ENCODE measurements at regions not wholly inside any gene's neighbourhood (a gene's known extent, or its start where the extent isn't known, plus 50 kb on each side); places are given as distances from the start of the nearest gene placed in this dataset.

GRCh38 chr6:168895102-168895812, 358.4 kb downstream of the THBS2 start:
- peak; percentile 67 to 82 for DNase-seq

GRCh38 chr6:168892031-168892430, 361.6 kb downstream of the THBS2 start:
- DNase-seq: no peak

GRCh38 chr6:168890981-168891365, 362.7 kb downstream of the THBS2 start:
- no peak for DNase-seq

- DNase-seq: no peak
These were observed 363.2 kb downstream of the THBS2 start for GRCh38 chr6:168890306-168890980.

GRCh38 chr6:168888786-168889345, 364.8 kb downstream of the THBS2 start:
- no peak for DNase-seq

GRCh38 chr6:168888102-168888501, 365.5 kb downstream of the THBS2 start:
- no peak for DNase-seq

- no peak for DNase-seq
These were observed 366.0 kb downstream of the THBS2 start for GRCh38 chr6:168887621-168888020.

GRCh38 chr6:168886964-168887363, 366.7 kb downstream of the THBS2 start:
- no peak for DNase-seq

GRCh38 chr6:168885751-168886742, 367.6 kb downstream of the THBS2 start:
- DNase-seq: no peak

GRCh38 chr6:168885196-168885595, 368.4 kb downstream of the THBS2 start:
- DNase-seq: no peak

- DNase-seq: peak; percentile 64 to 79
These were observed 369.0 kb downstream of the THBS2 start for GRCh38 chr6:168884646-168885086.

GRCh38 chr6:168884050-168884645, 369.5 kb downstream of the THBS2 start:
- peak in 1 of 2 donors; percentile 11 for DNase-seq

GRCh38 chr6:168883410-168884049, 370.1 kb downstream of the THBS2 start:
- DNase-seq: no peak

GRCh38 chr6:168880271-168880670, 373.4 kb downstream of the THBS2 start:
- DNase-seq: no peak

GRCh38 chr6:168877821-168878282, 375.8 kb downstream of the THBS2 start:
- peak; percentile 13 to 28 for DNase-seq

GRCh38 chr6:168876956-168877355, 376.7 kb downstream of the THBS2 start:
- no peak for DNase-seq

GRCh38 chr6:168875811-168876576, 377.7 kb downstream of the THBS2 start:
- no peak for DNase-seq

- no peak for DNase-seq
These were observed 379.0 kb downstream of the THBS2 start for GRCh38 chr6:168874637-168875036.

- no peak for DNase-seq
These were observed 380.1 kb downstream of the THBS2 start for GRCh38 chr6:168873278-168874190.

All from CD4-positive, alpha-beta T cell treated with Interferon alpha-2 for 1 hour (primary cell).